Neuronal stem cell (in vitro differentiated cells): ENCODE measurements at regions not wholly inside any gene's neighbourhood (a gene's known extent, or its start where the extent isn't known, plus 50 kb on each side); places are given as distances from the start of the nearest gene placed in this dataset.
"Not testable (repeated sequence)": the region's sequence is repeated elsewhere in the genome, so short reads cannot be mapped to it uniquely, and the experiment has no call there.

ENCODE experiments used
- DNase-seq: peaks from one replicate; pipeline ENCODE4 v3.0.0-alpha.2; 2013; ENCODE audit warnings: low spot score
- H2AFZ ChIP-seq: one replicate; pipeline ENCODE4 v1.6.1; 2013; ENCODE audit warnings: mild to moderate bottlenecking, low read length, inconsistent platforms
- H2AK5ac ChIP-seq: 2 replicates; pipeline ENCODE4 v1.6.1; 2013; ENCODE audit warnings: low read depth, mild to moderate bottlenecking, inconsistent platforms, low read length, moderate library complexity, mixed read lengths
- H2BK120ac ChIP-seq: 2 replicates; pipeline ENCODE4 v1.6.1; 2013; ENCODE audit warnings: low read depth, mild to moderate bottlenecking, inconsistent platforms, low read length, moderate library complexity, mixed read lengths
- H2BK12ac ChIP-seq: one replicate; pipeline ENCODE4 v1.6.1; 2013; ENCODE audit warnings: low read length, inconsistent platforms
- H2BK15ac ChIP-seq: 2 replicates; pipeline ENCODE4 v1.6.1; 2013; ENCODE audit warnings: mild to moderate bottlenecking, low read length, inconsistent platforms, mixed read lengths
- H2BK5ac ChIP-seq: one replicate; pipeline ENCODE4 v1.6.1; 2013; ENCODE audit warnings: inconsistent platforms, mild to moderate bottlenecking, low read length, moderate library complexity
- H3K14ac ChIP-seq: one replicate; pipeline ENCODE4 v1.6.1; 2013; ENCODE audit warnings: low read length, inconsistent platforms
- H3K18ac ChIP-seq: 2 replicates; pipeline ENCODE4 v1.6.1; 2013; ENCODE audit warnings: low read length, inconsistent platforms
- H3K23ac ChIP-seq: 2 replicates; pipeline ENCODE4 v1.6.1; 2013; ENCODE audit warnings: low read depth, mild to moderate bottlenecking, mixed read lengths, low read length, inconsistent platforms; ENCODE audit not compliant: poor library complexity
- H3K27ac ChIP-seq: replicated peaks from 3 replicates; pipeline ENCODE4 v1.5.1; 2013; ENCODE audit warnings: low read length, inconsistent platforms
- H3K27me3 ChIP-seq, 3 experiments: 2 replicates each; pipeline ENCODE4 v1.6.1; 2013; ENCODE audit warnings: low read length in 3 of 3, mild to moderate bottlenecking in 2 of 3, inconsistent platforms in 1 of 3, low read depth in 1 of 3, mixed read lengths in 1 of 3, moderate library complexity in 1 of 3; ENCODE audit not compliant: control insufficient read depth in 3 of 3, insufficient read depth in 3 of 3
- H3K36me3 ChIP-seq, 2 donors: replicated peaks in 1 of 2; 2 replicates each; pipeline ENCODE4 v1.6.1; 2013; ENCODE audit warnings: low read length in 2 of 2; ENCODE audit not compliant: control insufficient read depth in 2 of 2, insufficient read depth in 2 of 2
- H3K4ac ChIP-seq: 2 replicates; pipeline ENCODE4 v1.6.1; 2013; ENCODE audit warnings: inconsistent platforms, mild to moderate bottlenecking, low read length, moderate library complexity
- H3K4me1 ChIP-seq, 2 donors: 1 replicate in 1 of 2; 2 replicates in 1 of 2; pipeline ENCODE4 v1.6.1; 2013; ENCODE audit warnings: low read length in 2 of 2, low read depth in 1 of 2; ENCODE audit not compliant: control insufficient read depth in 2 of 2, insufficient read depth in 1 of 2
- H3K4me2 ChIP-seq: one replicate; pipeline ENCODE4 v1.6.1; 2013; ENCODE audit warnings: mild to moderate bottlenecking, low read length, inconsistent platforms; ENCODE audit not compliant: insufficient read depth, poor library complexity, severe bottlenecking
- H3K4me3 ChIP-seq, 2 donors: 2 replicates each; pipeline ENCODE4 v1.5.1; 2013; ENCODE audit warnings: low read length in 2 of 2, mild to moderate bottlenecking in 2 of 2, inconsistent platforms in 1 of 2, moderate library complexity in 1 of 2
- H3K79me1 ChIP-seq: one replicate; pipeline ENCODE4 v1.6.1; 2013; ENCODE audit warnings: low read depth, mild to moderate bottlenecking, inconsistent platforms, low read length, moderate library complexity
- H3K9ac ChIP-seq: one replicate; pipeline ENCODE4 v1.6.1; 2013; ENCODE audit warnings: mild to moderate bottlenecking, low read depth, low read length, inconsistent platforms; ENCODE audit not compliant: poor library complexity
- H3K9me3 ChIP-seq, 2 donors: replicated peaks in 1 of 2; 2 replicates each; pipeline versions ENCODE3 to v1.6.1; 2013; ENCODE audit warnings: low read length in 2 of 2, mild to moderate bottlenecking in 2 of 2, inconsistent platforms in 1 of 2, low read depth in 1 of 2, mixed read lengths in 1 of 2, moderate library complexity in 1 of 2; ENCODE audit not compliant: control insufficient read depth in 2 of 2, insufficient read depth in 1 of 2
- H4K8ac ChIP-seq: one replicate; pipeline ENCODE4 v1.6.1; 2013; ENCODE audit warnings: low read depth, mild to moderate bottlenecking, inconsistent platforms, low read length, moderate library complexity
- H4K91ac ChIP-seq: one replicate; pipeline ENCODE4 v1.6.1; 2013; ENCODE audit warnings: low read length, low read depth, mild to moderate bottlenecking, inconsistent platforms; ENCODE audit not compliant: poor library complexity
- WGBS, 2 donors: extraction: QIAGEN DNeasy Blood & Tissue Kit; methylation state at CpG; one replicate each; pipeline ENCODE4 v1.1.7; 2013; ENCODE audit warnings: missing lambda C conversion rate in 2 of 2, mixed read lengths in 1 of 2; ENCODE audit not compliant: insufficient read length in 2 of 2, insufficient replicate concordance in 1 of 2; ENCODE audit errors: extremely low coverage in 2 of 2; 5-methylcytosine and 5-hydroxymethylcytosine counted together

- peak overlapping the region; percentile 87 for H2AFZ ChIP-seq
- no CpG with 5 or more reads among the region's 4 CpGs for WGBS, 2 donors
- not testable (repeated sequence) for H2BK12ac ChIP-seq
Observed at GRCh38 chr7:81829511-81829910, 59.7 kb upstream of the HGF start.

GRCh38 chr7:81822811-81823210, 53.0 kb upstream of the HGF start:
- WGBS, 2 donors, result no CpG with 5 or more reads among the region's 1 CpG
- H3K27me3 ChIP-seq, result no peaks in the 10 kb centered on the region

More at GRCh38 chr7:81829511-81829910, 59.7 kb upstream of the HGF start:
- H3K36me3 ChIP-seq, H2BK120ac ChIP-seq, H3K79me1 ChIP-seq, H3K27ac ChIP-seq, H3K14ac ChIP-seq, H2BK5ac ChIP-seq, H3K4me2 ChIP-seq, H3K4ac ChIP-seq, DNase-seq, H2AK5ac ChIP-seq, H3K9ac ChIP-seq, H4K8ac ChIP-seq, H3K4me1 ChIP-seq, H4K91ac ChIP-seq, H3K27me3 ChIP-seq, H2BK15ac ChIP-seq, H3K23ac ChIP-seq, H3K9me3 ChIP-seq: not testable (repeated sequence)
- H3K4me3 ChIP-seq, result peak overlapping the region in 1 of 2 donors; percentile 35
- peak overlapping the region; percentile 74 for H3K18ac ChIP-seq

DNA sequence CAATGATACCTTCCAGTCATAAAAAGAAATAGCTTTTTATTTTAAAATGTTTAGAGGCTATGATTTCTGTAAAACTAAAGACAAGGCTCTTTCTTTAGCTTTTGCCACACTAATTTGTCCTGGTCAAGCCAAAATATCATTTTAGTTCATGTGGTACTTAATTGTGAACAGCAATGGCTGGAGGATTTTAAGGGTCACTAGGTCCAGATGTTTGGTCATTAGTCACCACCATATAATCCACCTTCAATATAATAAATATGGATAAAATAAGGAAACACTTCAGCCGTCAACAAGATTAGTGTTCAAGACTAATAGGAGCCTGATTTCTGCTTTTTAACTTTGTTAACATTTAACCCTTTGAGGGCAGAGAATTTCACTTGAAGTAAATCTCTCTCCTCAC, 50.0 kb upstream of the HGF start:
- Histone ChIP-seq H3K4me2 (no peak overlapping the region), H4K8ac (no peak overlapping the region), H3K27ac (no peak overlapping the region), H3K9ac (no peak overlapping the region), H2BK15ac (no peak overlapping the region), H3K23ac (no peak overlapping the region), H3K79me1 (no peaks in the 10 kb centered on the region), H2AFZ (no peak overlapping the region), H2BK5ac (no peak overlapping the region), H3K36me3 (no peaks in the 10 kb centered on the region), H3K4me3 (no peak overlapping the region), H3K27me3 (no peaks in the 10 kb centered on the region), H3K14ac (no peak overlapping the region), H3K9me3 (no peaks in the 10 kb centered on the region), H4K91ac (no peak overlapping the region), H2BK120ac (no peak overlapping the region), H3K18ac (no peak overlapping the region), H2AK5ac (no peak overlapping the region), H2BK12ac (no peak overlapping the region), H3K4me1 (no peaks in the 10 kb centered on the region), H3K4ac (no peak overlapping the region)
- WGBS, 2 donors, result no CpG with 5 or more reads among the region's 1 CpG
- no peak for DNase-seq

More at GRCh38 chr7:81822811-81823210, 53.0 kb upstream of the HGF start:
- Histone ChIP-seq H2BK15ac (no peak overlapping the region), H3K27ac (no peak overlapping the region), H2AK5ac (no peak overlapping the region), H4K8ac (no peak overlapping the region), H3K9me3 (no peaks in the 10 kb centered on the region), H3K79me1 (no peaks in the 10 kb centered on the region), H2BK5ac (no peak overlapping the region), H3K23ac (no peak overlapping the region), H3K4me1 (no peaks in the 10 kb centered on the region), H3K14ac (no peak overlapping the region), H3K18ac (no peak overlapping the region), H2BK12ac (no peak overlapping the region), H3K4me2 (no peak overlapping the region), H3K4ac (no peak overlapping the region), H3K9ac (no peak overlapping the region), H3K4me3 (no peak overlapping the region), H3K36me3 (no peaks in the 10 kb centered on the region), H2BK120ac (no peak overlapping the region), H2AFZ (no peak overlapping the region), H4K91ac (no peak overlapping the region)
- DNase-seq, result no peak
